NCI-H446 treated with DMSO at 0.1 percent for 48 hours (cell line): ENCODE measurements at regions not wholly inside any gene's neighbourhood (a gene's known extent, or its start where the extent isn't known, plus 50 kb on each side); places are given as distances from the start of the nearest gene placed in this dataset.
"Not testable (repeated sequence)": the region's sequence is repeated elsewhere in the genome, so short reads cannot be mapped to it uniquely, and the experiment has no call there.

Experiments used
- DNase-seq: peaks from one replicate; lab custom pipeline; 2025; lab: John Stamatoyannopoulos, UW

DNA sequence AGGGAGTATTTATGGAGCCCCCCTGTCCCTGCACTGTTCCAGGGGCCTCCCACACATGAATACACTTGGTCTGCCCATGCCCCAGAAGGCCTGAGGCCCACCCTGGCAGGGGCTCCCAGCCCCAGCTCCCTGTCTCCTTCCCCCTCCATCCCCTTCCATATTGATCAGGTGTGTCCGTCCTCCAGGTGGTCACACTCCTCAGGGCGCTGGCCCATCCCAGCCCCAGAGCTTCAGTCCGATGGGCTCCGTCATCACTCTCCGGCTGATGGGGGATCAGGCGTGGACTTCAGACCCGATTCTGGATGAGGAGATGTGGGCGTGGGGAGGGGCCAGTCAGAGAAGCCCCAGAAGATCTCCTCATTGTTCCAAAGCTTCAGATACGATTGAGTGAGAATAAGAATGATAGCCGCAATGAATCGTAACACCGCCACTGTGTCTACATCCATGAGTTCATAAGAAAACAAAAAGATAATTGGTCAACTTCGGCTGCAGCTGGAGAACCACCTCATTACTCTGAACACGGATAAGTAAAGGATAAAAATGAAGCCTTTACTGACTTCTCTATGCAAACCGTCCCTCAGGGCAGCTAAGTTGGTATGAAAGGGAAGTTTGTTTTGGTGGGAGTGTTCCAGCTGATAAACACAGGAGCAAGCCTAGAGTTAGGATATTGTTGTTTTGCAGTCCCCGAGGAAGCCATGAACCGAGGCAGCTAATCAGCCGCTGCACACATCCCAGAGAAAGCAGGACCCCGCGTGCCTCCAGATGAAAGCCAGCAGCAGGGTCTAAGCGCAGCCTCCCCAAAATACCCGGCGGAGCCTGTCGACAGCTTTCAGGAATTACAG is 279.5 kb downstream of the NDUFA10 start:
- no peak for DNase-seq

GRCh38 chr2:239744706-239745340 is 280.3 kb downstream of the NDUFA10 start:
- DNase-seq, result no peak

- DNase-seq, result no peak
Measured at GRCh38 chr2:239743206-239743605, 281.9 kb downstream of the NDUFA10 start.

GRCh38 chr2:239742377-239742776 is 282.8 kb downstream of the NDUFA10 start:
- no peak for DNase-seq

- DNase-seq, result no peak
Measured at GRCh38 chr2:239739206-239739605, 285.9 kb downstream of the NDUFA10 start.

DNA sequence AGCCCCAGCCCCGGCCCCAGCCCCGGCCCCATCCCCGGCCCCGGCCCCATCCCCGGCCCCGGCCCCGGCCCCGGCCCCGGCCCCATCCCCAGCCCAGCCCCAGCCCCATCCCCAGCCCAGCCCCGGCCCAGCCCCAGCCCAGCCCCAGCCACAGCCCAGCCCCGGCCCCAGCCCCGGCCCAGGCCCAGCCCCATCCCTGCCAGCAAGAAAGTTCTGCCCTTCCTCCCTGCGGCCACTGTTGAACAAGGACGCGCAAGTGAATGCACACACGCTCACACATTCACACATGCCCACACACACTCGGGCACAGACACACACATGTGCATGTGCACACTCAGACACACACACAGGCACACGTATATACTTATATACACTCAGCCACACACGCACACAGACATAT is 287.0 kb downstream of the NDUFA10 start:
- no peak for DNase-seq

GRCh38 chr2:239737144-239737463 is 288.0 kb downstream of the NDUFA10 start:
- no peak for DNase-seq

DNA sequence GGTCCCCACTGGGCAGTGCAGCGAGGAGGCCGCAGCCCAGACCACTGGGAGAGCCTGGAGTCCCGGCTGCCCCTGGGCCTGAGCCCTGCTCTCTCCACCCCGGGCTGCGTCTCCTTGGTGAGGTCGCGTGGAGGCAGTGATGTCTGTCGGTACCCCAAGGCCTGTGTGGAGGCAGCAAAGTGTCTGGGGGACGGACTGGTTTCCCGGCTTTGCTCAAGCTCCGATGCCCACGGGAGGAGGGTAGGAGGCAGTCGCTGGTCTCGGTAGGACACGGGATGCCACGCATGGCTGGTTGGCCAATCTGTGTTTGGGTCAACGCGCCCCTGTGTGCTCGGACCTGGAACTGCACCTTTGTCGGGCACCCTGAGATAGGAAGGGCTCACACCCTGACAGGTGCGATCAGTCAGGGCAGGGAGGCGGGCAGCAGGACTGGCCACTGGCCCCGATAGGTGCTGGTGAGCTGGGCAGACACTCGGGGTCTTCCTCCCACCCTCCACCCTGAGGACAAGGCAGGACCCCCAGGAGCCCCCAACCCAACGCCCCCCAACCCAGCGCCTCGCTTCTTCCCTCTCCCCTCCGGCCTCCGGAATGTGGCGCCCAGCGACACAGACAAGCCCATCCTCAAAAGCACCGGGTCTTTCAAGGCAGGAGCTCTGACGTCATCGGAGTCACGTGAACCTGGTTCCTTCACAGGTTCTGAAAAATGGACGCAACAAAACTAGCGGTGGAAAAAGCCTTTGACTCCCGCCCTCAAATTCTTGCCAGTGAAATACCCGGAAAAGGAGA is 288.6 kb downstream of the NDUFA10 start:
- no peak for DNase-seq

- DNase-seq, result no peak
Measured at GRCh38 chr2:239735829-239736357, 289.2 kb downstream of the NDUFA10 start.

DNA sequence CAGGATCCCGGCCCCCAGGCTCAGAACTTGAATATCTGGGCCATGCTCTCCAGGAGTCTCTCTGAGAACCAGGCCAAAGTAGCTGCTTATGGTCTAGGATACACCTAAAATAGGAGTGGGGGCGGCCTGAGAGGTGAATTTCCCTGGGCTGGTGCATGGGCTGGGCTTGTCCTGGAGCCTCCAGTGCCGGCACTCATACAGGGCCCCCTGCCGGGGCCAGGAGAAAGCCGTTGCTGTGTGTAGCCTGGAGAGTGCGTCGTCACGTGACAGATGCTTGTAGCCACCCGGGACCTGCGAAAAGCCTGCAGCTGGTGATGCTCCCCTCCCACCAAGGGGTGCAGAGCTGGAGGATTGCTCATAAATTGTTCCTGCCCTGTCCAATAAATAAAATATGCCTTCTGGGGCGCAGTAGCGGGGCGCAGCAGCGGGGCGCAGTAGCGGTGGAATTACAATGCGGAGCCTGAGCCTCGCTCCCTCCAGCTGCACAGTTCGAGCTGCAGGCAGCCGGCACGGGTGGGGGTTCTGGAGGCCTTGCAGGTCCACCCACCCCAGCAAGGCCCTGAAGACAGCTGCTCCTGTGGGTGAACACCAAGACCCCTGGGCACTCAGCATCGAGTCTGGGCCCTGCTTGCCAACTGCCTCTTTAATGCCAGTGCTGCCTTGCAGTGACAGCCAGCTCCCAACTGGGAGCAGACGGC is 289.9 kb downstream of the NDUFA10 start:
- DNase-seq, result no peak

DNA sequence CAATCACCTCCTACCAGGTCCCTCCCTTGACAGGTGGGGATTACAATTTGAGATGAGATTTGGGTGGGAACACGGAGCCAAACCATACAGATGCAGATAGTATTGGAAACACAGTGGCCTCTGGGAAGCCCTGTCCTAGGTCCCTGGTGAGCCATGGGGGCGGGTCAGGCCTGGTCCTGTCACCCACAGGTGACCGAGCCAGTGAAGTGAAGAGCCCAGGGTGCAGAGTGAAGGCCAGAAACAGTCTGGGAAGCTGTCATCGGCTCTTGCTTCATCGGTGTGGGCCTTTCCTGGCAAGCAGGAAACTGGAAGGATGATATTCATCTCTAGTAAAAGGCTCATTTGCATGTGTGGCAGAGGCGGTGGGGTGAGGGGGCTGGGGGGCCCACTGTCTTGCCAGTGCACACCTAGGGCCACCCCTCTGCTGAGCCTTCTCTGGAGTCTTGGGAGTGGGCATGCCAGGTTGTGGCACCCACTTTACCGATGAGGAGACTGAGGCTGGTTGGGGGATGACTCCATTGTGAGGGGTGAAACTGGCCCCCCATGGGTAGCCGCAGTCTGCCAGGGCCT is 290.6 kb downstream of the NDUFA10 start:
- no peak for DNase-seq

DNA sequence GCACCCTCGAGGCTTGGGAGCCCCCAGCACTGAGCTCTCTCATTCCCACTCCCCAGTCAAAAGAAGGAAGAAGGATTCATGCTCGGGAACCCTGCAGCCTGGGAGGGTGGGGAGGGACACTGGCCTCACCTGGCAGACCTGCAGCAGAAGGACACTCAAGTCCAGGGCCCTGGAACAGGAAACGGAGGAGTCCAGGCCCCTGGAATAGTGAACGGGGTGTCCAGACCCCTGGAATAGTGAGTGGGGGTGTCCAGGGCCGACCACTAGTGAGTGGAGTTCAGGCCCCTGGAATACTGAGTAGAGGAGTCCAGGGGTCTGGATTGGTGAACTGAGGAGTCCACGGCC is 292.5 kb downstream of the NDUFA10 start:
- DNase-seq, result no peak

- DNase-seq, result no peak
Measured at GRCh38 chr2:239731998-239732665, 293.0 kb downstream of the NDUFA10 start.

DNA sequence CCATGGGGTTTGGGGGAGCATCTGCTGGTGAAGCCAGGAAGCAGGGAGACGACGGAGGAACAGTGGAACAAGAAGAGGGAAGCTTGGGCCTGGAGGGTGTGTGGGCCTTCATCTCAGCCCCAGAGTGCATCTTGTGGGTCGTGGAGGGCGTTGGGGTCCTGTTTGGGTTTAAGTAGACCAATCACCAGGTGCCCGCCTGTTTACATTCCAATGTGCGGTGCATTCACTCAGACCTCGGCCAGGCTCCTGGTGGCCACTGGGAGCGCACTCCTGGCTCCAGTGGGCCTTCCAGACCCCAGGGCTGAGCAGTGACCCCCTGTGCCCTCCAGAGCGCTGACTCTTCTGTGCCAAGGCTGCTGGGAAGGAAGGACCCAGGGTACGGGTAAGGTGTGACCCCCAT is 293.7 kb downstream of the NDUFA10 start:
- no peak for DNase-seq

DNA sequence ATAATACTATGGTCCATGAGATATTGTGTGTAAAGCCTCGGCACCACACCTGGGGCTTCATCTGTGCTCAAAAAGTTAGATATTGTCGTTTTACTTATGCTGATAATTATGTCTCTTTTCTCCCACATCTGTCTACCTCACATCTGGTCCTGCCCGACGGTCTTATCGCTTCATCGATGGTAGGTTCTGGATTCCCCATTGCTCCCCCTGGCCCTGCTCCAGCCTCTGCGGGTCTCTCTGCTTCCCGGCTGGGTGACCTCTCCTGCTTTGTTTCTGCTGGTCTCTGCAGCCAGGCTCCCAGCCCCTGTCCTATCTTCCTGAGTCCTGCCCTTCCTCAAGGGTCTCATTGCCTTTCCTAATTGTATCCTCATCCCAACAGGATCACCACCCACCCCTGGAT is 294.2 kb downstream of the NDUFA10 start:
- DNase-seq, result no peak

- DNase-seq, result not testable (repeated sequence)
Measured at GRCh38 chr2:239730567-239730882, 294.6 kb downstream of the NDUFA10 start.

- DNase-seq, result no peak
Measured at GRCh38 chr2:239729681-239730566, 295.2 kb downstream of the NDUFA10 start.

GRCh38 chr2:239729151-239729550 is 296.0 kb downstream of the NDUFA10 start:
- DNase-seq, result no peak

- no peak for DNase-seq
Measured at GRCh38 chr2:239728751-239729150, 296.4 kb downstream of the NDUFA10 start.
